ENCODE measurements at regions not wholly inside any gene's neighbourhood (a gene's known extent, or its start where the extent isn't known, plus 50 kb on each side); places are given as distances from the start of the nearest gene placed in this dataset.
"Not testable (repeated sequence)": the region's sequence is repeated elsewhere in the genome, so short reads cannot be mapped to it uniquely, and the experiment has no call there.

DNA sequence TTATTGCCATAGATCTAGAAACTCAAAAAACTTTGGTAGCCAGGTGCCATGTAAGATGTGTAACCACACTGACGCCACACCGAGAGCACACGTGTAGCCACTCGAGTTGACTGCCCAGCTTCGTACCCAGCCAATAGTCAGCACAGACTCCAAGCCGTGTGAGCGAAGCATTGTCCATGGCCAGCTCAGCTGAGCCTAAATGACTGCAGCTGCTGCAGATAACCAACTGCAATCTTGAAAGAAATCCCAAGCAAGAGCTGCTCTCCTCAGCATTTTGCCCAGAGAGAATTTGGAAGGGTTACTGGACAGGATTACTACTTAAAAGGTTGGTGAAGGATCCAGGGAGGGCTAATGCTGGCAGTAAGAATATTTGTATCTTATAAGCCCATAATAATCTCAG, 193.0 kb upstream of the THRB start:
- no peak for DNase-seq

- DNase-seq = no peak
These were observed 193.9 kb upstream of the THRB start for GRCh38 chr3:24688446-24689148.

DNA sequence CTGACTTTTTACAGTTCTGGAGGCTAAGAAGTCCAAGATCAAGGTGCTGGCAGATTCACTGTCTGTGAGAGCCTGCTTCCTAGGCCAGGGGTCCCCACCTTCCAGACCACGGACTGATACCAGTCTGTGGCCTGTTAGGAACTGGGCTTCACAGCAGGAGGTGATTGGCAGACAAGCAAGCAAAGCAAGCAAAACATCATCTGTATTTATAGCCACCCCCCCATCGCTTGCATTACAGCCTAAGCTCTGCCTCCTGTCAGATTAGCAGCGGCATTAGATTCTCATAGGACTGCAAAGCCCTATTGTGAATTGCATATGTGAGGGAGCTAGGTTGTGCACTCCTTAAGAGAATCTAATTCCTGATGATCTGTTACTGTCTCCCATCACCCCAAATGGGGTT, 194.7 kb upstream of the THRB start:
- no peak for DNase-seq

DNA sequence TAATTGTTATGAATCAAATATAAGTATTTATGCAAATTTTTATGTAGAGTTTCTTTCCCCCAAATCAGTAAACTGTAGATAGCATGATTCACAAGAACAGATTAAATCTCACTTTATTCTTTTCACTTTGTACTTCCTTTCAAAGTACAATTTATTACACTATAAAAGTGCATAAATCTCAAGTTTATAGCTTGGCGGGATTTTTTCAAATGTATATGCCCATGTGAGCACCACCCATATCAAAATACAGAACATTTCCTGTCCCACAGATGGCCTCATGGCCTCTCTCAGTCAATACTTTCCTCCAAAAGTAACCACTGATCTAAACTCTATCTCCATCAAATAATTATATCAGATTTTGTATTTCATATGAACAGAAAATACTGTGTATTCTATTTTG, 196.1 kb upstream of the THRB start:
- no peak for DNase-seq

DNA sequence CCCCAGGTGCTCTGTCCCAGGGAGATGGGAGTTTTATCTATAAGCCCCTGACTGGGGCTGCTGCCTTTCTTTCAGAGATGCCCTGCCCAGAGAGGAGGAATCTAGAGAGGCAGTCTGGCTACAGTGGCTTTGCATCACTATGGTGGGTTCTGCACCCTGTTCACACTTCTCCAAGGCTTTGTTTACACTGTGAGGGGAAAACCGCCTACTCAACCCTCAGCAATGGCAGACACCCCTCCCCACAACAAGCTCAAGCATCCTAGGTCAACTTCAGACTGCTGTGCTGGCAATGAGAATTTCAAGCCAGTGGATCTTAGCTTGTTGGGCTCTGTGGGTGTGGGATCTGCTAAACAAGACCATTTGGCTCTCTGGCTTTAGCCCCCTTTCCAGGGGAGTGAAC, 204.4 kb upstream of the THRB start:
- DNase-seq = not testable (repeated sequence)

DNA sequence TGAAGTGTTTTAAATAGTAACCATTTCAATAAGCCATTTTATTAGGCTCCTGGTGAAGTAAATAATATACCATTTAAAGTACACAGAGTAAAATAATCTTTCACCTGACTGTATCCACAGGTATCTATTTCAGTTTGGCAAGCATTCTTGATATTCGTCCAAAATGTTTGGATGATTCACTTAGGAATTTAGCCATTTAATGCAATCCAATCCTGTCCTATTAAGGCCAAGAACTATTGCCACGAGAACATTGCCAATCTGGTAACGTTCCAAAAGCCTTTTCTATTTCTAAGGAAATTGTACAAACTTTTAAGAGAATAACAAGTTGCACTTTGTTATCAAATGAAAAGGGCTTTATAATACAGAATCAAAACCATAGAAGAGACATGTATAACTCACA, 209.8 kb upstream of the THRB start:
- DNase-seq = no peak

GRCh38 chr3:24707936-24708335, 213.3 kb upstream of the THRB start:
- no peak for DNase-seq

DNA sequence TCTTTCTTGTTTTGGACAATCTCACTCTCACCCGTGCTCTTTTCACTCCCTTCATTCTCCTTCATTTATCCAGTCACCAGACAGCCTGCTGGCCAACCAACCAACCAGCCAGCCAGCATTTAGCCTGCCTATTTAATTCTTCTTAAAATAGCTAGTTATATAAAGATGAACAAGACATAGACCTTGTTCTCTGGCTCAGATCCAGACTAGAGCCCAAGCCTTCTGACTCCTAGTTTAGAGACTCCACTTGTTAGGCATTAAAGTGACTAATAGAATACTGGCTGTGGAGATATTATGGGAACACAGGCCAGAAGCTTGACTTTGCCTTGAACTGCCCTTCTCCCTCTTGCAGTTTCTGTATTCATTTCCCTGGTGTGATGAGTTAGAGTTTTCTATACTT, 215.3 kb upstream of the THRB start:
- peak; percentile 30 for DNase-seq

DNA sequence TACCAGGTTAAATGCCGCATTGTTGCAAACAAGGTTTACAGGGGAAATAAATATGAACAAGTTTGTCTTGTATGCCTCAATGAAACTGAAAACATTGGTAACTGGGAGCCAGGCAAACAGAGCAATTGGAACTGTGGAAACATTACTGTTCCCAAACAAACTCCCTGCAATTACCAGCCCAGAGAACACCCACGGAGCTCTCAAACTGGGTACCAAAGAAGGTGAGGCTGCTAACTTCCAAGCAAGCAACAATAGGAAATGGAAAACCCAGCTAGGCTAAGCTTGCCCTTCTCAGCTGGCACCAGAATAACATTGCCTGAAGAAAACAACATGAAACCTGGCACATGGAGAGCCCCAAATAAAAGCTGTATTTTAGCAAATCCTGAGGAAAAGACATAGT, 218.9 kb upstream of the THRB start:
- no peak for DNase-seq

DNA sequence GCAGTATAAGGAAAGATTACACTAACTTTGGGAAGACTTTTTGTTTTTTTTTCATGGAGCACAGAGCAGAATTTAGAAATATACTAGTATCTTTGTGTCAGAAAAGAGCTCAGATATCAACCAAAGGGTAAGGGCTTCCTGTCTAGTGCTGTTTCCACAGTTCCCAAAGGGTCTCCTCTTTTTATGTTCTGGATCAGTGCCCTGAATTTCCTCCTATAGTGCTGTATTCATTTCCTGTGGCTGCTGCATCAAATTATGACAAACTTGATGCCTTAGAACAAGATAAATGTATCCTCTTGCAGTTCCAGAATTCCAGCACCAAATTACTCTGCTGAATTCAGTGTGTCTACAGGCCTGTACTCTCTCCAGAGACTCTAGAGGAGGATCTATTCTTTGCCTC, 219.8 kb upstream of the THRB start:
- no peak for DNase-seq

- DNase-seq = no peak
These were observed 220.6 kb upstream of the THRB start for GRCh38 chr3:24715171-24715792.

- no peak for DNase-seq
These were observed 227.4 kb upstream of the THRB start for GRCh38 chr3:24722087-24722486.

DNA sequence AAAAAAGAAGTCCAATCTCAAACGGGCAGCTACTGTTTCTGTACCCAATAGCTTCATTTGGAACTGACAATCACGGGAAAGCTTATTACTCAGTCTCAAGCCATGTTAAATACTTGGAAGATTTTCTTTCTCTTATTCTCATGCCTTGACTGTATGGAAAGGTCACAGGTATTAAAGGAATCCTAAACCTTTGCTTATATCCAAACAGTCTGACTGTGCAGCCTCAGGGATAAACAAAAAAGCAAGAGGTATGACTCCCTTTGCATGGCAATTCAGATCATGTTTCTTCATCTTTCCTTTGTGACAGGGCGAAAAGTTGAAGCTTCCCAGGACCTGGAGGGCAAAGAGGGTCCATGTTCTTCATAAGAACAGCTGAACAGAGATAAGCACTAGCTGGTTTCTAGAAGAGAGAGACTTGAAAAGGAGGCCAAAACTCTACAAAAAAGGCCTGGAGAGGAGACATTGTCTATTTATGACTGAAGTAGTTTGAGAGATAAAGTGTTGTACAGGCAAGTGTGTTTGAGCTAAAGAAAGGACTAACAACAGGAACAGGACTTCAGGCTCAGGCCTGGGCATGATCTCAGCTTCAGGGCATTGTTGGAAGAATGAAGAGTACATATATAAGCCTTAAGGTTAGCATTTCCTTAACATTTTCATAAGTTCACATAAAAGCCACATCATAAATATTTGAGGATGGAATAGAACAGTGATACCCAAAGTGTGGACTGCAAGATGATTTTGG, 231.0 kb upstream of the THRB start:
- DNase-seq = no peak

DNA sequence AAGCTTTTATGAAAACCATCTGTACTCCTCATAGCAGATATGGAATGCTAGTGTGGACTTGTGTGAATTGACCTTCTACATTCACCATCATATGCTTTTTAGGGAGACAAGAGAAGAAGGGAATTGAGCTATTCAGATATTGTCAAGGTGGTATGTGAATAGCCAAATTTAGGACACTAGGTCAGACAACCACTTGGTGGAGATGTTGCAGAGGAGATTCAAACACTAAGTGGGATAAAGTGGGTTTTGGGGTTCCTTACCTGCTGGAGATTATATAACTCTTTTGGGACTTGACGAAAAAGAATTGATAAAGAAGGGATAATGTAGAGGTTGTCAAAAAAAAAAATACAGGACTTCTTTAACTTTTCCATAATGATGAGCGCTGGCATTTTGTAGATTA, 231.8 kb upstream of the THRB start:
- no peak for DNase-seq

DNA sequence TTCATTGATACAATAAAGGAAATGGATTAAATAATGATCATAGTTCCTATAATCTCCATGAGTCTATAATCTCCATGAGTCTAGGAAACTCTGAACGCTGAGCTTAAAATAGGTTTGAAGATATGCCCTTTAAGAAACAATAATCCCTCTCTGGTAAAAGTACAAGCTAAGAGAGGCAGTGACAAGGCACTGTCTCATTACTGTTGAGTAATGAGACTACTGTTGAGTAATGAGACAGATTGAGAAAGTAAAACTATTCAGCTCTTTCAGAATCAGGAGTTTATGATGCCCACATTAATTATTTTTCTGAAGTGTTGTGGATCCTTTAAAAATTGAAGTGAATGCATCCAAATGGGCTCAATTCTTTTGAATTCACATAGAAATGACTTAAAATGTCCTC, 235.5 kb upstream of the THRB start:
- no peak for DNase-seq

- no peak for DNase-seq
These were observed 239.4 kb upstream of the THRB start for GRCh38 chr3:24734019-24734418.

DNA sequence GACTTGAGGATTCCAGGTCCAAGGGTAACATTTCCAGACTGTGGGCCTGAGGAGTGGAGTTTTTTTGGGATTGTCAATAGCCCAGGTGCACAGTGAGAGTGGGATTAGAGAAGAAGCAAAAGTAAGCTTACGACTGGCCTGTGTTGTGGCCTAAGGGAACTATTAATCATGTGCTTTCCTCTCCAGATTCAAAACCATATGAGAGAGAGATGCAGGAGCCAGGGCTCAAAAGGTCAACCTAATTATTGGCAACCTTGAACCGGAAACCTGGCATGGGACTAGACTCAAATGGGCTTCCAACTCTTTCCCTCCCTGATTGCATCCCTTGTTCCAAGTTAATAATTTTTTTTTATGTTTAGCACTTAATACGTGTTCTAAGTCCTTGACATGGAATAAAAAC, 242.1 kb upstream of the THRB start:
- peak; percentile 58 for DNase-seq

DNA sequence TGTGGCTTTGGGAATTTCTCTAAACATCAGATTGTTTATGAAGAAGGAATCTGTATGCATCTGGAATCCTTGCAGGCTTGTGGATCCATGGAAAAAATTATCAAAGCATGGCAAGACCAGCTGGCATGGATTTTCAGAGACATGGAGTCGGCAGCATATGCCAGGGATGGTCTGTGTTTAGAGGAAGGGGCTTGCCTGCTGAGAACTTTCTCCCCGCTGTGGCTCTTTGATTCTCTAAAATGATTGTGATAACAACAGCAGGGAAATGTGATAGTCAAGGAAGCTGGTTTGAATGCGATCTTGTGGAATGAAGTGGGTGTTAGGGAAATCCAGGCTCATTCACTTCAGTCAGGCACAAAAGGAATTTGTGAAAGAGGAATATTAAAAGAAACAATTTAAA, 245.7 kb upstream of the THRB start:
- no peak for DNase-seq

DNA sequence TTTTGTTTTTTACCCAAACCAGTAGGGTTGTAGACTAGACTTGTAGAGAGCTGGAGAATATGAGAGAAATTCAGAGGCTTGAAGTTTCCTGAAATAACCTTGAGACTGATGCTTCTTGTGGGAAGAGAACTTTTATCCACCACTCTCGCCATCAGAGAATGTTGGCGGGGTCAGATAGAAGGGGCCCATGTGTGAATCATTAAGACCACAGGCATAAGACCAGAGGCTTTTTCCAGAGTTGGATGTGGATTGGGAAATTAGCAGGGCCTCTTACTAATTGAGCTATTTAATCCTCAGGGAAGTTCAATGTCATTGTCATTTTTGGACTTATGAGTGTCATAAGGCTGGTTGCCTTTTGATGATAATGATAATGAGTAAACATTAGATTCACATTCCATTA, 246.9 kb upstream of the THRB start:
- DNase-seq = no peak

DNA sequence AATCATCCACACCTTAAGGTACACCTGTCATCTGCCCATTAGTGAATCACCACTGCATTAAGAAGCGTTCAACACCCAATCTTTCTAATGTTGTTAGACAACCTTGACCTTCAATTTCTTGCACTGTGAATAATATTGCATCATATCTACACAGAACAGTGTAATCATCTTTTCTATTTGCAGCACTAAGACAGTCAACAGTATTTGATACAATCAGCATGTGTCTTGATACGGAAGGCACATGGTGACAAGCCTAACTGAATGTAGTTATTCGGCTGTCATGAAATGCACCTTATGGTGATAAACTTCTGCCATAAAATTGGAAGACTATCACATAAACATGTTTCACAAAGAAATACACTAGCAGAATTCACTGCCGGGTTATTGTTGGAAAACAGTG, 253.9 kb upstream of the THRB start:
- no peak for DNase-seq

- no peak for DNase-seq
These were observed 256.4 kb upstream of the THRB start for GRCh38 chr3:24751020-24751419.

- DNase-seq = no peak
These were observed 261.6 kb upstream of the THRB start for GRCh38 chr3:24756101-24756888.

GRCh38 chr3:24763393-24763792, 268.7 kb upstream of the THRB start:
- DNase-seq = no peak

Data from muscle of arm (tissue), 1 donor.